ENCODE measurements at regions not wholly inside any gene's neighbourhood (a gene's known extent, or its start where the extent isn't known, plus 50 kb on each side); places are given as distances from the start of the nearest gene placed in this dataset.

DNA sequence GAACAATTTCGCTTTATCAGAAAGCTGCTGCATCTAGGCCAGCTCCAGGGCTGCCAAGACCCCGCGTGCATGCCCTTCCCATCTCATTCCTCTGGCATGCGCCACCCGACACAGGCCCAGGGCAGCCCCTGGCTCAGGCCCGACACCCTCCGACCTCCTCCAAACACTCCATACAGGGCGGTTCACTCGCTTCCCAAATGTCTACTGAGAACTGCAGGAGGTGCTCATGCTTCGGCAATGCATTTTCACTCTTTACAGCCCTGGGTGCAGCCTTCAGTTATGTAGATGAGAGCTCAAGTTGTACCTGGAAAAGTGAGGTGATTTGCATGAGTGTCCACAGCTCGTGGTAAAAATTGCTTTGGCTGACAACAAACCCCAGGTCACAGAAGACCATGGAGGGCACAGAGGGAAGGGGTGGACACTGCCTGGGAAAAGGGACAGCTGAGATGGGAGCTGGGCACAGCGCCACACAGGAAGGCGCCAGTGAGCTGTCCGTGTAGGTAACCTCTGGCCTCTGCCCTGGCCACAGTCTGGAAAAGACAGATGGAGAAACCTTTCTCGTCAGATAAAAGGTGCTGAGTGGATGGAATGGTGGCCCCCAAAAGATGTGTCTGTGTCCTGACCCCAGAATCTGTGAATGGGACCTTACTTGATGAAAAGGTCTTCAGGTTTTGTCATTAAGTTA lies 1351.9 kb downstream of the BRD1 start:
- H3K4me1 ChIP-seq (ENCODE audit: insufficient read depth), result no peaks in the 10 kb centered on the region
- WGBS, 2 experiments (ENCODE audit: low coverage in 1 of 2, low lambda C conversion rate in 2 of 2, missing lambda C conversion rate in 2 of 2), result 73 to 77% methylated on average over 15 of the region's 15 CpGs
- no peak overlapping the region for H2AFZ ChIP-seq
- no peaks in the 10 kb centered on the region for H4K20me1 ChIP-seq (ENCODE audit: insufficient read depth)
- no peaks in the 10 kb centered on the region for H3K79me2 ChIP-seq (ENCODE audit: insufficient read depth)
- H3K27me3 ChIP-seq (replicated peaks; ENCODE audit: insufficient read depth), result no peaks in the 10 kb centered on the region
- TF ChIP-seq EZH2phosphoT487 (IDR thresholded peaks at IDR 0.05; ENCODE audit: insufficient read depth, low read depth) (no peak), EZH2 (IDR thresholded peaks at IDR 0.05; ENCODE audit: insufficient read depth, poor library complexity, severe bottlenecking) (no peak)
- in situ Hi-C loops (cut with MboI), result loop anchor here (25.0 kb wide), 1 partner anchor 1639 kb away; no protein-coding TSS in a partner anchor
- H3K9me3 ChIP-seq (ENCODE audit: low read depth), result no peaks in the 10 kb centered on the region
- H3F3A ChIP-seq (ENCODE audit: insufficient read depth), result no peaks in the 10 kb centered on the region
- H3K4me3 ChIP-seq, result no peak overlapping the region
- no peak overlapping the region for H3K4me2 ChIP-seq (ENCODE audit: unreplicated experiment)
- no peak overlapping the region for H3K27ac ChIP-seq
- DNase-seq, result no peak
- H3K9ac ChIP-seq, result no peak overlapping the region
- no peaks in the 10 kb centered on the region for H3K36me3 ChIP-seq (ENCODE audit: low read depth)
- H3K9me2 ChIP-seq (ENCODE audit: insufficient read depth), result no peaks in the 10 kb centered on the region

DNA sequence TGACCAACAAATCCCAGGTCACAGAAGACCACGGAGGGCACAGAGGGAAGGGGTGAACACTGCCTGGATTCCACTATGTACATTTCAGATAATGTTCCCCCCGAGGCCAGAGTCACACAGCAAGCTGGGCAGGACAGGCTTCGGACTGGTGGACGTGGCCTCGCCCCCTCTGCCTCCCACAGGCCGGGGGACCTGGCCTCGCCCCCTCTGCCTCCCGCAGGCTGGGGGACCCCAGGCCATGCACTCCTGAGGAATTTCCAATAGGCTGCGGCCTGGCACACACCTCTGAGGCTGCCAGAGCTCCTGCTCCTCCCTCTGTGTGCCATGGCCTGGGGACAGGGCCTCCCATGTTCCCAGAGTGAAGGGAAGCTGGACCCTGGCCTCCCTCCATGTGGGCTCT lies 1352.8 kb downstream of the BRD1 start:
- in situ Hi-C loops (cut with MboI), result loop anchor here (25.0 kb wide), 1 partner anchor 1638 kb away; no protein-coding TSS in a partner anchor
- no peaks in the 10 kb centered on the region for H3K27me3 ChIP-seq (replicated peaks; ENCODE audit: insufficient read depth)
- H3F3A ChIP-seq (ENCODE audit: insufficient read depth), result no peaks in the 10 kb centered on the region
- H3K27ac ChIP-seq, result no peak overlapping the region
- no peaks in the 10 kb centered on the region for H3K9me3 ChIP-seq (ENCODE audit: low read depth)
- H4K20me1 ChIP-seq (ENCODE audit: insufficient read depth), result no peaks in the 10 kb centered on the region
- no peak overlapping the region for H3K4me3 ChIP-seq
- no peaks in the 10 kb centered on the region for H3K4me1 ChIP-seq (ENCODE audit: insufficient read depth)
- H3K36me3 ChIP-seq (ENCODE audit: low read depth), result no peaks in the 10 kb centered on the region
- H3K9me2 ChIP-seq (ENCODE audit: insufficient read depth), result no peaks in the 10 kb centered on the region
- no peak for DNase-seq
- TF ChIP-seq EZH2phosphoT487 (IDR thresholded peaks at IDR 0.05; ENCODE audit: insufficient read depth, low read depth) (no peak), EZH2 (IDR thresholded peaks at IDR 0.05; ENCODE audit: insufficient read depth, poor library complexity, severe bottlenecking) (no peak)
- no peak overlapping the region for H2AFZ ChIP-seq
- H3K9ac ChIP-seq, result no peak overlapping the region
- H3K79me2 ChIP-seq (ENCODE audit: insufficient read depth), result no peaks in the 10 kb centered on the region
- WGBS, 2 experiments (ENCODE audit: low coverage in 1 of 2, low lambda C conversion rate in 2 of 2, missing lambda C conversion rate in 2 of 2), result 39 to 52% methylated on average over 7 to 9 of the region's 9 CpGs
- no peak overlapping the region for H3K4me2 ChIP-seq (ENCODE audit: unreplicated experiment)

DNA sequence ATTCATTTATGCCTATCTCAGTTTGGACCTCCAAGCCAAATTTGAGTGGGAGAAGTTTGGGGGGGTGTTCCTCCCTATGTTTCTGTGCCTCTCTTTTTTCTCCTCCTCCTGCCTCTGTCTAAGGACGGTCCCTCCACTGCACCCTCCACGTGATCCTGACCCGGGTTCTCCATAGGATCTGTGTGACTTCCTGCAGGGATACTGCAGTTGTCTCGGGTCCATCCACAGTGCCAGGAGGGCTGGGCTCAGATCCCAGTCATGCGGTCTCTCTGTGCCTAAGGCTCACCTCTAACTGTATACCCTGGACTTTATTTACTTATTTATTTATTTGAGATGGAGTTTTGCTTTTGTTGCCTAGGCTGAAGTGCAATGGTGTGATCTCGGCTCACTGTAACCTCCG lies 1354.5 kb downstream of the BRD1 start:
- Histone ChIP-seq H3K36me3 (ENCODE audit: low read depth) (no peaks in the 10 kb centered on the region), H3F3A (ENCODE audit: insufficient read depth) (no peaks in the 10 kb centered on the region), H3K27ac (no peak overlapping the region), H3K4me3 (no peak overlapping the region), H3K9me2 (ENCODE audit: insufficient read depth) (no peaks in the 10 kb centered on the region), H3K27me3 (replicated peaks; ENCODE audit: insufficient read depth) (no peaks in the 10 kb centered on the region), H3K79me2 (ENCODE audit: insufficient read depth) (no peaks in the 10 kb centered on the region), H4K20me1 (ENCODE audit: insufficient read depth) (no peaks in the 10 kb centered on the region), H3K4me1 (ENCODE audit: insufficient read depth) (no peaks in the 10 kb centered on the region), H2AFZ (no peak overlapping the region), H3K9me3 (ENCODE audit: low read depth) (no peaks in the 10 kb centered on the region), H3K9ac (no peak overlapping the region), H3K4me2 (ENCODE audit: unreplicated experiment) (no peak overlapping the region)
- 74 to 92% methylated on average over 7 of the region's 7 CpGs for WGBS, 2 experiments (ENCODE audit: low coverage in 1 of 2, low lambda C conversion rate in 2 of 2, missing lambda C conversion rate in 2 of 2)
- in situ Hi-C loops (cut with MboI), result no loop called here
- DNase-seq, result no peak
- no peak for TF ChIP-seq EZH2phosphoT487 (IDR thresholded peaks at IDR 0.05; ENCODE audit: insufficient read depth, low read depth)
- TF ChIP-seq EZH2 (IDR thresholded peaks at IDR 0.05; ENCODE audit: insufficient read depth, poor library complexity, severe bottlenecking), result no peak

DNA sequence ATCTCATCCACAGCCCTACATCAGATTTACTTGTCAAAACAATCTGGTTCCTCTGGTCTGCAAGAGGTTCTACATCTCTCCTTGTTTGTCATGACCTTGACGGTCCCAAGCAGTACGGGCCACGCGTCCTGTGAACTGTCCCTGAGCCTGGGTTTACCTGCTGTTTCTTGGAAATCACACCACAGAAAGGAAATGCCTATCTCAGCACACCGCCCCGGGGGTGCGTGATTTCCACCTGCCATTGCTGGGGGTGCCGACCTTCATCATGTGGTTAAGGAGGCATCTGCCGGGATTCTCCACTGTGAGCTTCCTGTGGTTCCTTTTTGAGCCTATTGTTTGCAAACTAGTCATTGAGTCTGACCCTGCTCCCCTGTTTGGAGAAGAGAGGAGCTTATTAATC lies 1363.4 kb downstream of the BRD1 start:
- H3K27ac ChIP-seq, result no peak overlapping the region
- no peaks in the 10 kb centered on the region for H3K9me2 ChIP-seq (ENCODE audit: insufficient read depth)
- no peaks in the 10 kb centered on the region for H3F3A ChIP-seq (ENCODE audit: insufficient read depth)
- no peaks in the 10 kb centered on the region for H3K4me1 ChIP-seq (ENCODE audit: insufficient read depth)
- H3K9ac ChIP-seq, result no peak overlapping the region
- no peaks in the 10 kb centered on the region for H3K27me3 ChIP-seq (replicated peaks; ENCODE audit: insufficient read depth)
- H3K4me3 ChIP-seq, result no peak overlapping the region
- no peaks in the 10 kb centered on the region for H3K9me3 ChIP-seq (ENCODE audit: low read depth)
- H2AFZ ChIP-seq, result no peak overlapping the region
- no peaks in the 10 kb centered on the region for H3K36me3 ChIP-seq (ENCODE audit: low read depth)
- TF ChIP-seq EZH2phosphoT487 (IDR thresholded peaks at IDR 0.05; ENCODE audit: insufficient read depth, low read depth) (no peak), EZH2 (IDR thresholded peaks at IDR 0.05; ENCODE audit: insufficient read depth, poor library complexity, severe bottlenecking) (no peak)
- no peaks in the 10 kb centered on the region for H4K20me1 ChIP-seq (ENCODE audit: insufficient read depth)
- DNase-seq, result no peak
- H3K79me2 ChIP-seq (ENCODE audit: insufficient read depth), result no peaks in the 10 kb centered on the region
- no peak overlapping the region for H3K4me2 ChIP-seq (ENCODE audit: unreplicated experiment)
- WGBS, 2 experiments (ENCODE audit: low coverage in 1 of 2, low lambda C conversion rate in 2 of 2, missing lambda C conversion rate in 2 of 2), result 73 to 82% methylated on average over 9 of the region's 9 CpGs
- in situ Hi-C loops (cut with MboI), result no loop called here
